HFFc6 (cell line): ENCODE measurements at regions not wholly inside any gene's neighbourhood (a gene's known extent, or its start where the extent isn't known, plus 50 kb on each side); places are given as distances from the start of the nearest gene placed in this dataset.

ENCODE experiments used
- DNase-seq: peaks from one replicate; pipeline ENCODE4 v3.0.0-alpha.2; 2018
- H3K27ac Mint-ChIP-seq: 2 replicates; pipeline ENCODE4 v1.8.0; 2020; ENCODE audit warnings: mild to moderate bottlenecking, mixed read lengths
- H3K27me3 Mint-ChIP-seq: 2 replicates; pipeline ENCODE4 v1.8.0; 2021; ENCODE audit warnings: mild to moderate bottlenecking, moderate library complexity, mixed read lengths; ENCODE audit not compliant: insufficient read depth
- H3K36me3 Mint-ChIP-seq: 2 replicates; pipeline ENCODE4 v1.8.0; 2021; ENCODE audit warnings: low read depth, mixed read lengths
- H3K4me1 Mint-ChIP-seq: 2 replicates; pipeline ENCODE4 v1.8.0; 2020; ENCODE audit warnings: low read depth, mixed read lengths
- H3K4me3 Mint-ChIP-seq: 2 replicates; pipeline ENCODE4 v1.8.0; 2020; ENCODE audit warnings: mild to moderate bottlenecking, moderate library complexity, mixed read lengths
- H3K9me3 Mint-ChIP-seq: 2 replicates; pipeline ENCODE4 v1.8.0; 2020; ENCODE audit warnings: mild to moderate bottlenecking, mixed read lengths
- CTCF ChIP-seq: fragments of 200-600 bp; sonication (generic); IDR thresholded peaks from 2 replicates; pipeline ENCODE4 v1.5.0; 2021; ENCODE audit warnings: antibody characterized with exemption, mild to moderate bottlenecking

GRCh38 chr15:31567861-31568260, 241.2 kb downstream of the KLF13 start:
- no peaks in the 10 kb centered on the region for H3K4me1 Mint-ChIP-seq
- H3K9me3 Mint-ChIP-seq, result peaks cover 15% of the 10 kb centered on the region; the same call in 1 of the 2 replicates
- H3K27ac Mint-ChIP-seq, result no peak overlapping the region
- TF ChIP-seq CTCF, result no peak
- H3K4me3 Mint-ChIP-seq, result no peak overlapping the region
- peaks cover 4% of the 10 kb centered on the region for H3K27me3 Mint-ChIP-seq
- DNase-seq, result no peak
- H3K36me3 Mint-ChIP-seq, result peaks cover 8% of the 10 kb centered on the region; the same call in 1 of the 2 replicates

GRCh38 chr15:31569836-31570235, 243.2 kb downstream of the KLF13 start:
- Mint-ChIP-seq H3K27ac (no peak overlapping the region), H3K4me3 (no peak overlapping the region), H3K36me3 (peaks cover 8% of the 10 kb centered on the region; the same call in 1 of the 2 replicates), H3K4me1 (no peaks in the 10 kb centered on the region), H3K9me3 (peaks cover 15% of the 10 kb centered on the region; the same call in 1 of the 2 replicates), H3K27me3 (peaks cover 9% of the 10 kb centered on the region)
- no peak for DNase-seq
- TF ChIP-seq CTCF, result no peak

- no peak for DNase-seq
- Mint-ChIP-seq H3K27me3 (peaks cover 10% of the 10 kb centered on the region), H3K27ac (no peak overlapping the region), H3K9me3 (peaks cover 15% of the 10 kb centered on the region; the same call in 1 of the 2 replicates), H3K4me1 (no peaks in the 10 kb centered on the region), H3K4me3 (no peak overlapping the region), H3K36me3 (peaks cover 8% of the 10 kb centered on the region; the same call in 1 of the 2 replicates)
- TF ChIP-seq CTCF, result no peak
These were observed 244.0 kb downstream of the KLF13 start for GRCh38 chr15:31570591-31570990.

GRCh38 chr15:31571676-31572075, 245.0 kb downstream of the KLF13 start:
- Mint-ChIP-seq H3K9me3 (peaks cover 15% of the 10 kb centered on the region; the same call in 1 of the 2 replicates), H3K27me3 (peaks cover 14% of the 10 kb centered on the region), H3K4me1 (no peaks in the 10 kb centered on the region), H3K36me3 (peaks cover 8% of the 10 kb centered on the region; the same call in 1 of the 2 replicates), H3K4me3 (no peak overlapping the region), H3K27ac (no peak overlapping the region)
- peak; percentile 50; the same call in 1 of the 2 replicates for TF ChIP-seq CTCF
- DNase-seq, result peak; percentile 19

GRCh38 chr15:31573759-31574158, 247.1 kb downstream of the KLF13 start:
- H3K36me3 Mint-ChIP-seq, result peaks cover 1% of the 10 kb centered on the region; the same call in 1 of the 2 replicates
- H3K27me3 Mint-ChIP-seq, result peaks cover 15% of the 10 kb centered on the region
- H3K4me3 Mint-ChIP-seq, result no peak overlapping the region
- DNase-seq, result no peak
- no peaks in the 10 kb centered on the region for H3K4me1 Mint-ChIP-seq
- H3K9me3 Mint-ChIP-seq, result peaks cover 2% of the 10 kb centered on the region; the same call in 1 of the 2 replicates
- no peak overlapping the region for H3K27ac Mint-ChIP-seq
- TF ChIP-seq CTCF, result no peak

- H3K9me3 Mint-ChIP-seq, result no peaks in the 10 kb centered on the region
- H3K27me3 Mint-ChIP-seq, result peaks cover 15% of the 10 kb centered on the region
- no peak overlapping the region for H3K4me3 Mint-ChIP-seq
- no peak for DNase-seq
- H3K27ac Mint-ChIP-seq, result no peak overlapping the region
- no peak for TF ChIP-seq CTCF
- H3K4me1 Mint-ChIP-seq, result no peaks in the 10 kb centered on the region
- H3K36me3 Mint-ChIP-seq, result no peaks in the 10 kb centered on the region
These were observed 248.1 kb downstream of the KLF13 start for GRCh38 chr15:31574766-31575165.
